HG03064 (cell line): ENCODE measurements at regions not wholly inside any gene's neighbourhood (a gene's known extent, or its start where the extent isn't known, plus 50 kb on each side); places are given as distances from the start of the nearest gene placed in this dataset.

Source experiments
- ATAC-seq: cut with Tn5 transposase; IDR thresholded peaks from one replicate; pipeline ENCODE4 v1.9.1; 2021; ENCODE audit warnings: low read depth; ENCODE audit not compliant: unreplicated experiment

DNA sequence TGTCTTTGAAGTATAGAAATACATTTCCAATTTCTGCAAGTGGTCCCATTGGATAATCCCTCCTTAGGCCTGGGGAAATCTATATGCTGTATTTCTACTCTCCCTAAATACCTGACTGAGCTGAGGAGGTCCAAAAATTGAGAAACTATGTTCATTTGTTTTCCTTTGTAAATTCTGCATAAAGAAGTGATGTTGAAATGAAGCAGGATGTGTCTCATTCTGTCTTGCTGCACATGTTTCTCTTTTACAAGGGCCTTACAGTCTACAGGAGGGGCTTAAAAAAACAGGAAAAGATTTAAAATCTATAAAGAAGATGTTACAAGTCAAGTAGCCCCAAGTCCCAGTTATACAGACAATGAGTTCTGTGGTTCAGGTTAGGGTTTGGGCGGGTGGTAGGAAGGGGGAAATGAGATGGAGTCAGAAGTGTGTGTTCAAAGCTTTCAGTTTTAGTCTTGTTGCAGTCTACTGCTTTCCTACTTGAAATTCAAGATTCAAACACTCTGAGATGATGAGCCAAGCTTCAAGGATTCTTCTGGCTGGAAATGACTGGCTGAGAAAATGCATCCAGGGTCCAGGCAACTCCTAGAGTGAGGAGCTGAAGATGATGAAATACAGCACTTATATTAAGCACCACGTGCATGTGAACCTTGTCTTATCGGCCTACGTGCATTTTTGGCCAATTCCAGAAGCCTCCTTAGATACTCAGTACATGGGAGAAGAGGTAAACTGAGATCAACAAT lies 146.3 kb upstream of the CELF4 start:
- ATAC-seq = no peak

DNA sequence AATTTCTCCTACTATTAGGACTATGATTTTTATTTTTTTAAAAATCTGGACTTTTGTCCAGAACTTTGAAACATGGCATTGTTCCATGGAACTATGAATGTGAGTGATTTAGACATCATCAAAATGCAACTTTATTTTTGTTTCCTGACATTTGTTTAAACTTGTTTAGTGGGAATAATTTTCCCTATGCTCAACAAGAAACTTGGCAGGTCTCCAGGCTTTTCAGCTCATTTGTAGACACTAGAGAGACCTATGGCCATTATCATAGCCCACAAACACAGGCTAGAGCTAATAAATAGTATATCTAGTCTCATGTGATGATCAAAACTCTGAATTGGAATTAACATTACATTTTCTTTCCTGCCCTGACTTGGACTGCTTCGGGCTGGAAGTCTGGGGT lies 145.1 kb upstream of the CELF4 start:
- ATAC-seq = no peak

GRCh38 chr18:37709740-37710139 lies 144.1 kb upstream of the CELF4 start:
- ATAC-seq = no peak

- ATAC-seq = no peak
Measured at GRCh38 chr18:37705016-37705415, 139.4 kb upstream of the CELF4 start.

- ATAC-seq = no peak
Measured at GRCh38 chr18:37702841-37703240, 137.2 kb upstream of the CELF4 start.

DNA sequence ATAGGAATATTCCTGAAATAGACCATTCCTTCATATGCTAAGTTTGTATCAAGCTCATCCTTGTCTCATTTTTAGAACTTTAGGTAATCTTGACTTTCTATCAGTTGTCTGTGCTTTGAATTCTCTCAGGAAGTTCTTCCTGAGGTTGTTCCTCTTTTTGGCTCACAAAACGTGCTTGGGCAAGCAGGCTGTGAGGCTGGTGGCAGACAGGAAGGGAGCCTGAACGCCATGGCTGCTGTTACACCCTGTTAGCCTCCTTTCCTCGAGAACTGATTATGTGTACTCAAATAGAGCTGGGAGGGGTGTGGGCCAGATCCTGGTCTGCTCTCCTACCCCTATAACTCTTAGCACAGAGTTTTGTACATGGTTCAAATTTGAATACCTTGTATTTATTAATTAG lies 136.4 kb upstream of the CELF4 start:
- ATAC-seq = no peak

DNA sequence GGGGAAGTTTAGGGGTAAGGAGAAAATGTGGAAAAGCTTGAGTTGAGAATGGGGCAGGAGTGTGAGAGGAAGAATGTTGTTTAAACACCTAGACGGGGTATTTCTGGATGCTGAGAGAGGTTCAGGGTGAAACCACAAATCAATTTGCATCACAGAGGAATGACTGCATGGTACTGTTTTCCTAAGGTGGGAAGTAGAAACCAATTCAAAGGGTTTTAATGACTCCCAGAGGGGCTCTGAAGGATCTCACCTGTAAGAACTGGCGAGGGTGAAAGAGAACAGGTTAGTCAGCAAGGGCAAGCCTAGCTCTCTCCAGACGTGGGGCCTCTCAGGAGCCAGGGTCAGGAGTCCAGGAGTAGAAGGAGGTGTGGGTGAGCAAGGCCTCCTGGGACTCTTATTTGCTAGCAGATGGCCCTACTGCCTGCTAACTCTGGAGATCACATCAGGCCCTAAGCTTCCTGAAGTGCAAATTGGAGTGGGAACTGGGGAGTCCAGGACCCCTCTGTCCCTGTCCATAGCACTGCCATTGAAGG lies 133.0 kb upstream of the CELF4 start:
- ATAC-seq = no peak

- no peak for ATAC-seq
Measured at GRCh38 chr18:37694516-37694915, 128.9 kb upstream of the CELF4 start.

DNA sequence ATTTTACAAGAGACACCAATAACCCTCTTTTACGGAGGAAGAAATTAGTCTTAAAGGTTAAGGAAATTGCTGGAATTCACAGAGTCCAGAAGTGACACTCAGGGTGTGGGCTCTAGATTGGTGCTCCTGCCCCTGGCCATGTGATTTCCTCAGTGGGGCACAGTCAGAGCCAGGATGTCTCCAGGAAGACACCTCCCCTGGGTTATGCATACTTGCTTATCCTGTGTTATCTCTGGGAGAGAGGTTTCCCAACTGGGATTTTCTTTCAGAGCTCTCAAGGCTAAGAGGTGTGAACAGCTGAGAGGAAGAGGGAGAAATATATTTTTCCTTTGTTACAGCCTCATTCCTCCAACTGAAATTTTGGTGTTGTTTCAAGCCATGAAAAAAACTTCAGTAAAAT lies 125.6 kb upstream of the CELF4 start:
- no peak for ATAC-seq

- no peak for ATAC-seq
Measured at GRCh38 chr18:37689841-37690240, 124.2 kb upstream of the CELF4 start.

DNA sequence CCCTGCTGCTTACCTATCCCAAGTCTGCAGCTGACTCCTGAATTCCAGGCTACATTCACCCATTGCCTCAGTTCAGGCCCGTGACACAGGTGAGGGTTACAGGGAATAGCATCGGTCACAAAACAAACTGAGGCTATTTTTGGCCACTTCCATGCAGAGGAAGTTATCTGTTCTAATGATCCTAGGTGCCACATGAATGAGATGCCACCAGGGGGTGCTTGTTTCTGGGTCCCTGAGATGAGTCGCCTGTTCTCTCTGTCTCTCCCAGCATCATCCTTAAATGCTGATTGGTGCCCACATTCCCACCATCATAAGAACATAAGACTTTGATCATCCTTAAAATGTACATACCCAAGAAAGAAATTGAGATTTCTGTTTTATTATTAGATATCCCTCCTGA lies 119.0 kb upstream of the CELF4 start:
- ATAC-seq = no peak

GRCh38 chr18:37684183-37684582 lies 118.6 kb upstream of the CELF4 start:
- ATAC-seq = no peak

GRCh38 chr18:37680911-37681310 lies 115.3 kb upstream of the CELF4 start:
- no peak for ATAC-seq

GRCh38 chr18:37676276-37676675 lies 110.7 kb upstream of the CELF4 start:
- no peak for ATAC-seq

- ATAC-seq = no peak
Measured at GRCh38 chr18:37675699-37676098, 110.1 kb upstream of the CELF4 start.

GRCh38 chr18:37674570-37674969 lies 109.0 kb upstream of the CELF4 start:
- ATAC-seq = no peak

DNA sequence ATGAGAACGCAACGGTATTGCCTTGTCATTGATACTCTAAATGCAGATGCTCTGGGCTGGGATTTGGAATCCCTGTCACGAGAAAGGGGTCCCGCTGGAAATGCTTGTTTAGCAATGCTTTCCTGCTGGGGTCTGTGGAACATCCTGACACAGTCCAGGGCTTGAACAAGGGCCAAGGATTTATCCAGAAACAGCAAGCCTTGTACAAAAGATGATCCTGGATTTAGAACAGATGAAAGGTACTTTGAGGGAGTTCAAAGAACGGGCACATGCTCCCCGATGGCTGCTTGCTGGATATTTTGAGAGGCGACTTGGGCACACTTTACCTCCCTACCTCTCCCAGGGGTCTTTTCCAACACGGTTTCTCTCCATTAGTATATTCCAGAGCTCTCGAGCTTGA lies 108.1 kb upstream of the CELF4 start:
- ATAC-seq = no peak

- no peak for ATAC-seq
Measured at GRCh38 chr18:37672932-37673595, 107.5 kb upstream of the CELF4 start.

DNA sequence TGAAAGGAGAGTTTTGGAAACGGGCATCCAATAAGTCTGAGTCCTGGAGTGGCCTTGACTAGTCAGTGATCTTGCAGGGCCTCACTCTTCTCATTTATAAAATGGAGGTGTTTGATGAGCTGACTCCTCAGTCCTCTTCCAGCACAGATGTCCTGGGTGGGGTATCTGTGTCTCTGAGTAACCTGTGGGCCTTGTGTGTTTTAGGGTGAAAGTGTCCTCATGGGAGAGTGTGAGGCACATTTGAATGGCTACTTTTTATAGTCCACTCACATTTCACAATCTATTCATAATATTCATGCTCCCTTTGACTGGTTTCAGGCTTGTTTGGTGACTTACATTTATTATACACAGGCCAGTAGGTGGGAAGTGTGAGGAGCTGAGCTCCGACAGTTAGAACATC lies 106.4 kb upstream of the CELF4 start:
- ATAC-seq = no peak

- ATAC-seq = no peak
Measured at GRCh38 chr18:37671530-37671929, 105.9 kb upstream of the CELF4 start.

DNA sequence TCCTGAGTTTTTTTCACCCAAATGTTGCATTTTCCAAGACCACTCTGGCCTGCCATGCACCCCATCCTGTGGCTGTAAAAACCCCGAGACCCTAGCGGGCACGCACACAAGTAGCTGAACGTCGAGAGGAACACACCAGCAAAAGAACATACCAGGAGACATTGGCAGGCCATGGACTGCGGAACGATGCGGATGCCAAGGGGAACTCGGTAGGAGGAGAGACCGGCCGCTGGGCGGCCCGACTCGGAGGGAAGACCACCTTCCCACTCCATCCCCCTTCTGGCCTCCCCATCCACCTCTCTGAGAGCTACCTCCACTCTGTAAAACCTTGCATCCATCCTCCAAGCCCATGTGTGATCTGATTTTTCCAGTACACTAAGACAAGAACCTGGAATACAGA lies 105.5 kb upstream of the CELF4 start:
- no peak for ATAC-seq

GRCh38 chr18:37669991-37670534 lies 104.5 kb upstream of the CELF4 start:
- ATAC-seq = no peak
